ENCODE measurements at regions not wholly inside any gene's neighbourhood (a gene's known extent, or its start where the extent isn't known, plus 50 kb on each side); places are given as distances from the start of the nearest gene placed in this dataset.
"Not testable (repeated sequence)": the region's sequence is repeated elsewhere in the genome, so short reads cannot be mapped to it uniquely, and the experiment has no call there.

DNA sequence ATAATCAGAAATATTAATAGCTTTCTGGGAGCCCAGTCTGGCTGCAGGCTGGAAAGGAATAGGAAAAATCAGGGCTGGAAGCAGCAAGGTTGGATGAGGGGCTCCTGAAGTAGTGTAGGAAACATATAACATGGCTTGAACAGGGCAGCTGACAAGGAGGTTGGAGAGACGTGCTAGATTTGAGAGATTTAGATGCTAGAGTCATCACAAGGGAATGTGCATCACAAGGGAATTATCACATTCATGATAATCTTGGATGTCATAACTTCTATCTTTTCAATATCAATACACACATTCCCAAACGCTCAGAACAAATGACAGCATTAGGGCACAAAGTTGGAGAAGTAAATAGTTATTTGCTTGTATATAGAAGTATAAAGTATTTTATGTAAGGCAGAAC, 120.9 kb upstream of the EGFR start:
- DNase-seq (ENCODE audit: low spot score), result no peak

DNA sequence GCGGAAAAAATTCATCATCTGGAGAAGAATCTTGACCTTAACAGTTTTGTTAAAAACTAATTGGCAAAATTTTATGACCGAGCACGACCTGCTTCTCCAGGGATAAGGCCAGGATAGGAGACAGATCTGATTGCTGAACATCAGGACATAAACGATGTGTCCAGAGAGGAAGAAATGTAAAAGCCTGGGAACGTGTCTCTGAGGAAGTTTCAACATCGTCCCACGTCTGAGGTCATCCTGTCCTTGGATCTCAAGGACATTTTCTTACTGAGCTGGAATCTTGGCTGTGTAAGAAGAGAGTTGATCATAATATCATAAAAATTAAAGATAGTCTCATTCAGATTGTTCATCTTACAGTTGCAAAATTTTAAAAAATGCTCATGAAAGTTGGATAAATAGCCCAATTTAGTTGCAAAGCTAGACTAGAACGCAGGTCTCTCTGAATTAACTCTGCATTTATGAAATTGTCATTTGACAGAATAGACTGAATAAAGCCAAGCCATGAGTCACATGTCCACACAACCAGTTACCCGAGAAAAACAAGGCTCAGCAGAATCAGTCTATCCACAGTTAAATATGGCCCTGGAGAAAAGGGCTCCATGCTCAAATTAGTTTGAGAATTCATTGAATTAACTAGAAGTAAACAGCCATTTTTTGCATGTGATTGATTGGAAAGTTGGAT, 120.0 kb upstream of the EGFR start:
- DNase-seq (ENCODE audit: low spot score), result no peak

DNA sequence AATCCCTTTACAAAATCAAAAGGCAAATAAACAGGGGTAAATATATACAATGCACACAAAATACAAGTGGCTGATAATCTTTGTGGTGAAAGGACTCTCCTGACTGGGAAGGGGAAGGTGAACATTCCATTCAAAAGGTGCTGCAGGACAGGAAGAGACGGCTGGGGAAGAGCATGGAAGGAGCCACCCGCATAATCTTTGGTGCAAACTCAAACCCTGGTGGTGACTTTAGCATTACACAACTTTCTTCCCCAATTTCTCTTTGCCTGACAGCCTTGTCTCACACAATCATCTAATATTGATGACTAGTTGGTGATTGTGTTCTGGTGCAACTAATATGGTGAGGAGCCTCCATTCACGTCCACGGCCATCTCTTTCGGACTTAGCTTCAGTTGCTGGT, 117.0 kb upstream of the EGFR start:
- DNase-seq (ENCODE audit: low spot score), result no peak

- DNase-seq (ENCODE audit: low spot score), result no peak
Observed at GRCh38 chr7:54904130-54904529, 114.7 kb upstream of the EGFR start.

- no peak for DNase-seq (ENCODE audit: low spot score)
Observed at GRCh38 chr7:54904986-54905385, 113.8 kb upstream of the EGFR start.

- DNase-seq (ENCODE audit: low spot score), result no peak
Observed at GRCh38 chr7:54906963-54907362, 111.9 kb upstream of the EGFR start.

GRCh38 chr7:54907981-54908380, 110.8 kb upstream of the EGFR start:
- no peak for DNase-seq (ENCODE audit: low spot score)

DNA sequence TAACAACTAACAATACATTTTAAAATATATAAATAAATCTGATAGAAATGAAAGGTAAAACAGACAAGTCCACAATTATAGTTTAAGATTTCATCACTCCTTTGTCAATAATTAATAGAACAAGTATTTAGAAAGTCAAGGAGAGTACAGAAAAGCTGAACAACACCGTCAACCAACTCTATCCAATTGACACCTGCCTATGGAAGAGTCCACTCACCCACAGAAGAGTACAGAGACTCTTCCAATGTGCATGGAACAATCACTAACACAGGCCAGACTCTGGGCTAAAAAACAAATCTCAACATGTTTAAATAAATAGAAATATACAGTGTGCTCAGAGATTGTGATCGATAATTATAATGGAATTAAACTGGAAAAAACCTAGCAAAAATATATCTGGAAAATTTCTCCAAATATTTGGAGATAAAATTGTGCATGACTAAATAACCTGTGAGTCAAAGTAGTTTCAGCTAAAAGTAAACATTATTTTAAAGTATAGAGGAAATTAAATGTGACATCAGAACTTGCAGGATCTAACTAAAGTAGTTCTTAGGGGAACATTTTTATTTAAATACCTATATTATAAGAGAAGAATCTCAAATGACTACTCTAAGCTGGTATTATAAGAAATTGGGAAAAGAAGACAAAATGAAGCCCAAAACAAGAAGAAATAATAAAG, 109.9 kb upstream of the EGFR start:
- no peak for DNase-seq (ENCODE audit: low spot score)

GRCh38 chr7:54915870-54916598, 102.8 kb upstream of the EGFR start:
- DNase-seq (ENCODE audit: low spot score), result no peak

- DNase-seq (ENCODE audit: low spot score), result no peak
Observed at GRCh38 chr7:54917613-54918391, 101.0 kb upstream of the EGFR start.

DNA sequence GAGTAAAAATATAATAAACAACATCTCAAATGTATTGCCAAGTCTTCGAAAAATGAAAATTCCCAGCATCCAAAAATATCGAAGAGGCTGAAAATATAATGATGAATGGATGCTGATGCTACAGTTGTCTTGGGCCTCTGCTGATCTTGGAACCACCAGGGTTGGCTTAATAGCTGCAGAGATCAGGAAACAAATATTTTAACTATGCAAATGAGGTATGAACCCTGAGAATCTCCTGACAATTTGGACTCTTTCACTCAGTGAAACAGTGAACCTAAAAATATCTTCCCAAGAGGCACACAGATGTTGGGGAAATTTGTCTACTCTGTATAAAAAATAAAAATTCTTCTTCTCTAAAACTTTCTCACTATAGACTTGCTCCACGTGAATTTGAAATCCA, 97.7 kb upstream of the EGFR start:
- DNase-seq (ENCODE audit: low spot score), result no peak

GRCh38 chr7:54931532-54931931, 87.3 kb upstream of the EGFR start:
- DNase-seq (ENCODE audit: low spot score), result no peak

- DNase-seq (ENCODE audit: low spot score), result peak; percentile 89
Observed at GRCh38 chr7:54932818-54933543, 85.8 kb upstream of the EGFR start.

DNA sequence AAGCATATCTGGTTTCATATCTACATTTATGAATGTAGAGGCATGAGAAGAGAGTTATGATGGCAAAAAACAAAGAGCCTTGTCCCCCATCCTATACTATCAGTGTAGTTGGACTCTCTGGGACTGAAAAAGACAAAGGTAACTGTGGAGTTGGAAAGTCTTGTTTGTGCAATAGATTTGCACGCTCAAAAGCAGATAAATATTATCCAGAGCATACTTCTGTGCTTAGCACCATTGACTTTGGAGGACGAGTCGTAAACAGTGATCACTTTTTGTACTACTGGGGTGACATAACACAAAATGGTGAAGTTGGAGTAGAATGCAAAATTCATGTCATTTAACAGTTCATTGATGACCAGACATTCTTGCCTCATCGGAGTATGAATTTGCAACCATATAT, 85.2 kb upstream of the EGFR start:
- no peak for DNase-seq (ENCODE audit: low spot score)

DNA sequence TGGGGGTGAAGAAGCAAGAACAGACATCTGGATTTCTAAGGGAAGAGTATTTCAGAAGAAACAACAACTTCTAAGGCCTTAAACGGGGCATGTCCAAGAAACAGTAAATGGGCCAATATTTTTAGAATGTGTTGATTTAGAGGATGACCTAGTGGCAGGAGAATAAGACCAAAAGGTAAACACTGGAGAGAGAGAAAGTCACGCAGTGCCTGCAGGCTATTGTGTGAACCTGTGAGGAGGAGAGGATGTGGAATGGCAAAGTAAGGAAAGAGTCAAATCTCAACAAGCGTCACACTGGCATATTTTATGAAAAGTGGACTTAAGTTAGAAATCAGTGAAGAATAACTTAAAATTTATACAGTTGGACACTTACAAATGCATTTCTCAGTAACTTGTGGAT, 78.1 kb upstream of the EGFR start:
- DNase-seq (ENCODE audit: low spot score), result no peak

GRCh38 chr7:54944179-54944578, 74.6 kb upstream of the EGFR start:
- no peak for DNase-seq (ENCODE audit: low spot score)

- no peak for DNase-seq (ENCODE audit: low spot score)
Observed at GRCh38 chr7:54946271-54946670, 72.5 kb upstream of the EGFR start.

- no peak for DNase-seq (ENCODE audit: low spot score)
Observed at GRCh38 chr7:54946764-54947163, 72.1 kb upstream of the EGFR start.

DNA sequence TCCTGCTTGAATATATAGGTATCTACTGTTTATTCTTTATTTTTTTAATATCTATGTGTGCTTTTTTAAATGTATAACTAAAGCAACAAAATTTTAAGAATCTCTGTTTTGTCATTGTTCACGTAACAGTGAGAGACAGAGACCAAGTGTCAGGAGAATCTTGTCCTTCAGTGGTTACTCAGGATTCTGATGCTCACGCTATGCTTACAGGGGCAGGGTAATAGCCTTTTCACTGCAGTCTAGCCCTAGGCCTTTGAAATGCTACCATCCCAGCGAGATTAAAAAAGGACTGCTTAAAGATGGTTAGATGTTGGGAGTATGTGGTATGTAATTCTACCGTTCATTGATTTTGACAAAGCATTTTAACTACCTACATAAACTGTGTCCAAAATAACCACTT, 71.6 kb upstream of the EGFR start:
- DNase-seq (ENCODE audit: low spot score), result no peak

- not testable (repeated sequence) for DNase-seq (ENCODE audit: low spot score)
Observed at GRCh38 chr7:54949514-54949913, 69.3 kb upstream of the EGFR start.

DNA sequence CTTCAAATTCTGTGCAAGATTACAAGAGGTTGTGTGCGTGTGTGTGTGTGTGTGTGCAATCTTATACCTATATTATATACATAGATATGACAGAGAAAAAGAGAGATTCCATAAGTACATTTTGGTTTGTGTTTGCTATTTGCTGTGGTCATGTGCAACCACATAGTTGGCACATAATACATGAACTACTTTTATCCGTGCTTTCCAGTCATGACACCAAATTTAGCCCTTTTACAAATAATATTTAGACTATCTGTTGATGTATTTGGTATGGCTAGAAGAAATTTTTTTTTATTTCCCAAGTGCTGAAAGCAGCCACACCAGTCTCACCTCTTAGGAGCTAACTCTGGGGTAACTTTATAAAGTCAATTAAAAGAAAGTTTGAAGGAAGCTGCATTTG, 63.5 kb upstream of the EGFR start:
- no peak for DNase-seq (ENCODE audit: low spot score)

Measured in SK-N-DZ (cell line).